ENCODE measurements at regions not wholly inside any gene's neighbourhood (a gene's known extent, or its start where the extent isn't known, plus 50 kb on each side); places are given as distances from the start of the nearest gene placed in this dataset.
A peak's percentile ranks its signal among the peaks of the same experiment; 100 is the strongest.
"Not testable (repeated sequence)": the region's sequence is repeated elsewhere in the genome, so short reads cannot be mapped to it uniquely, and the experiment has no call there.

DNA sequence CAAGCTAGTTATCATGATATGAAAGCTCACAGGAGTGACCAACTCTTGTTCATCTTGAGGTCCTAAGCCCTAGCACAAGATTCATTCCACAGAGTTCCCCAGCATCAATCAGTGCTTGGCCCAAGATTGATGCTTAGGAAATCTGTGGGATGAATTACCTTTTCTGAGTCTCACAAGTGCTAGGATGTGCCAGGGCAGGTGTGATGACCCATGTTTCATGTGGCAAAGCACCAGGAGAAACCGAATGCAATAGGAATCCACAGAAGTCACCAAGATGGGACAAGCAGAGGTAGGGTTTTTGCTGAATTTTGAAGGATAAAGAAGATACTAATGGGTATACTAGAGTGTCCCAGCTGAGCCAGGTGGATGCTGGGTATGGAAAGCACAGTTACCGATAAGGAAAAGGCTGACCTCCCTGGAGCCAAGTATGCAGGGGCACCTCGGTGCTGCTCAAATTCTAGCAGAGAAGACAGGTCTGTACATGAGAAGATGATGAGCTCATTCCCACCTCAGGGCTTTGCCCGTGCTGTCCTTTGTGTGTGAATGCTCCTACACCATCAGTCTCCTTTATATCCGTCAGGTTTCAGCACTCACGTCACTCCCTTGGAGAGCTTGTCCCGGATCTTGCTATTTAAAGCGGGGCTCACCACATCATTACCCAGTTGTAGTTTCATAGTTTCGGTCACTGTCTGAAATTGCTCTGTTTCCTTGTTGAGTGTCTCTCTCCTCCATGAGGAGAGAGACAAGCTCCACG lies 168.9 kb upstream of the TSC22D1 start:
- DNase-seq: no peak

DNA sequence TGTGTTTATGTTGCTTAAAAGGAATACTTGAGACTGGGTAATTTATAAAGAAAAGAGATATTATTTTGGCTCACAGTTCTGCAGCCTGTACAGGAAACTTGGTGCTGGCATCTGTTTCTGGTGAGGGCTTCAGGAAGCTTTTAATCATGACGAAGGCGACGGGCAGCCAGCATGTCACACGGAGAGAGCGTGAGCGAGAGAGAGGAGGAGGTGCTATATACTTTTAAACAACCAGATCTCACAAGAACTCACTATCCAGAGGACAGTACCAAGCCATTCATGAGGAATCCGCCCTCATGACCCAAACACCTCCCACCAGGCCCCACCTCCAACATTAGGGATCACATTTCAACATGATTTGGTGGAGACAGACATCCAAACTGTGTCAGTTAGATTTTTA lies 163.4 kb upstream of the TSC22D1 start:
- no peak for DNase-seq

DNA sequence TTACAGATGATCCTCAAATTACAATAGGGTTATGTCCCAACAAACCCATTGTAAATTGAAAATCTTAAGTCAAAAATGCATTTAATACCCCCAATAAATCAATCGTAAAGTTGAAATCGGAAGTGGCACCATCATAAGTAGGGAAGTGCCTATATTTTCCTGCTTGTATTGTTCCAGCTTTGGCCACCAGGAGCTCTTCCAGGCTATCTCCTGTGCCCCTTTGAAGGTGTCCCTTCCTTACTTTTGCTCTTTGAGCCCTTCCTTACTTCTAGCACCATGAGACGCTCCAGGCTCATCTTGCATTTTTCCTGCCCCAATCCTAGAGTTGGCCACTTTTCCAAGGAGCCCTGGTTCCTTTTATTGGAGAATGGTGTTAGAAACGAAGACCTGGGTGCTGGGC lies 163.0 kb upstream of the TSC22D1 start:
- DNase-seq: no peak

DNA sequence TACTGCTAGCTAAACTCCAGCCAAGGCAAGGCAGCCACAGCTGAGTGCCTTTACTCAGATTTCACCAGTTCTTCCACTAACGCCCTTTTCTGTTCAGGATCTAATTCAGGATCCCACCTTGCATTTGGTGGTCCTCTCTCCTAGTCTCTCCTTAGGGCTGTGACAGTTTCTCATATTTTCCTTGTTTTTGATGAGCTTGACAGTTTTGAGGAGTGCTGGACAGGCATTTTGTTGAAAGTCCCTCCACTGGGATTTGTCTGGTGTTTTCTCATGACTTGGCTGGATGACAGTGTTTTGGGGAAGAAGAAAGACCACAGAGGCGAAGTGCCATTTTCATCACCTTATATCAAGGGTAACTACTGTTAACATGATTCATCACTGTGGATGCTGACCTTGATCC lies 162.3 kb upstream of the TSC22D1 start:
- no peak for DNase-seq

DNA sequence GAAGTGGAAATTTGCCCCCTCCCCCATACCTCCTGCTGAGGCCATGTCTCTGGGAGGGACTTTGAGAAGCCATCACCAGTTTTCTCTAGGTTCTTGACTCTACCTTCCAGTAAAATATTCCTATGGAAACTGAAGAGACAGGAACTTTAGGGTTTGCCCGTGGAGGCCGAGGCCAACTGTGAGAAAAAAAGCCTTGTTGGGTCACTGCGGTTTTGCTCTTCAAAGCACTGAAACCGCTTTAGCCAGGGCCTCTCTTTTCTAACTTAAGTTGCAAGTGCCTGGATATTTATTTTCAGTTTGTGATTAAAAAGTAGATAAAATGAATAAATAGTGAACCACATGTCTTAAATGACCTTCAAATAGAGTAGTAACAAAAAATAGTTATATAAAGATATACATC lies 159.7 kb upstream of the TSC22D1 start:
- no peak for DNase-seq

DNA sequence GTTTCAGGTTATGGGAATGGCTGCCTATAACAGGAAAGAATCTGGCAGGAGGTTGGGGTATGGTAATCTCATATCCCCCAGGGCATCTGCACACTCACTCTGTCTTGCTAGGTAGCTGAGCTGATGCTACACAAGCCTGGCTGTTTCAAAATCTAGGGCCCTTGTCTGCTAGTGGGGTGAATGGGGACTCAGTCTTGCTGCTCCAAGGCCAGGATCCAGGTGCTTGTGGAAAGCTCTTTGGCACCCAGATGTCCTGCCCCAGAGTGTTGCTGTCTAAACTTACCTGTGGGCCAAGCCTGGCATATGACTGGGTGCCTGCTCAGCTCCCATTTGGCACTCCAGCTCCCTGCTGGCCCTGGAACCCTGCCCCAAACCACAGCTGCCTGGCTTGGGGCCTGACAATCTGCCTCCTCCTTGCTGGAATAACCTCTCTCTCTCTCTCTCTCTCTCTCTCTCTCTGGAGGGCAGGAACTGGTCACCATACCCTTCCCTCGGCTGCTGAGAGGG lies 158.1 kb upstream of the TSC22D1 start:
- DNase-seq: no peak

DNA sequence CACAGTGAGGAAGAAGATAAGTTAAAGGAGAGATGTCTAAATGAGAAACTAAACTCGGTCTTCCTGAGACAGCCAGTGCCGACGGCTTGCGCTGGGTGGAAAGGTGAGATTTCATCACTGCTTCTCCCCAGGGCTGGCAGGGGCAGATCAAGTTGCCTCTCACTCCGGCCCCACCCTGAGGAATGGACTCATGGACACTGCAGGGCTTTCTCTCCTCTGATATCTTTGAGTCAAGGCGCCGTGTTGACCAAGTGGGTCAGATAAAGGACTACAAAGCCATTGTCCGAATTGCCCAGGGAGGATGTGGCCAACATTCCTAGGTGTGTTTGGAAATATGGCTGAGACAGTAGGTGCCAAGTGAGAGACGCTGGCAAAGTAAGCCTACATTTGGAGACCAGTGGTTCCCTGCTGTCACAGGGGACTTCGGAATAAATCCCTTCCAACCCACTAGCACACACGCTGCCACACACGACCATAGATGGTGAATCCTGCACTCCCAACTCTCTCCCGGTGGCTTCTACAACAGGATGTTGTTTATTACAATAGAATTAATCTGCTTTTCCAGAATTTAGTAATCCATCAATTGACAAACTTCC lies 156.5 kb upstream of the TSC22D1 start:
- DNase-seq: no peak

DNA sequence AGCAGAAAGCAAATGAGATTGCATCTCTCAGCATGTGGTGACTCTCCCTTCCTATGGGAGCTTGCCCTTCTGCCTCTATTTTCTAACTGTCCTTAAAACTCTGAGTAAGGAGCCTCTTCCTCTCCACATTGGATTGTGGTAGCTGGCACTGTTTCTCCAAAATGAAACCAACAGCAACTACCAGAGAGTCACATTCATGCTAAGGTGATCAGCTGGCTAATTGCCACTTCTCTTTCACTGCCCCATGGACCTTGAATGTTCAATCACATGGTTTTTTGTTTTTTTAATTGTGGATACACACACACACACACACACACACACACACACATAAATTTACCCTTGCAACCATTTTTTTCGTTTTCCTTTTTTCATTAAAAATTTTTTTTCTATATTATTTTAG lies 154.7 kb upstream of the TSC22D1 start:
- no peak for DNase-seq

DNA sequence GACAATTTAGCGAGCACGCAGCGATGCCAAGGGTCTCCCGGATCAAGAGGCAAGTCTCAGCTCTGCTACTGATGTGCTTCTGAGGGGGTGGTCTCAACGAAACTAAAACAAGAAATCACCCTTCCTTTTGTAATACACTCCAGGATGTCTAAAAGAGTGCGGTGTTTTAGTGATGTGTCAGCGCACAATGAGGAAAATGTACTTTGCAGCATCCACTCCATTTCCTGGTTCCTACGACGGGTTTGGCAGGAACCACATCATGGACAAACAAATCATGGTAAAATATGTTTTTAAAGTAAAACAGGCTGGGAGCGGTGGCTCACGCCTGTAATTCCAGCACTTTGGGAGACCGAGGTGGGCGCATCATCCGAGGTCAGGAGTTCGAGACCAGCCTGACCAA lies 154.0 kb upstream of the TSC22D1 start:
- DNase-seq: no peak

DNA sequence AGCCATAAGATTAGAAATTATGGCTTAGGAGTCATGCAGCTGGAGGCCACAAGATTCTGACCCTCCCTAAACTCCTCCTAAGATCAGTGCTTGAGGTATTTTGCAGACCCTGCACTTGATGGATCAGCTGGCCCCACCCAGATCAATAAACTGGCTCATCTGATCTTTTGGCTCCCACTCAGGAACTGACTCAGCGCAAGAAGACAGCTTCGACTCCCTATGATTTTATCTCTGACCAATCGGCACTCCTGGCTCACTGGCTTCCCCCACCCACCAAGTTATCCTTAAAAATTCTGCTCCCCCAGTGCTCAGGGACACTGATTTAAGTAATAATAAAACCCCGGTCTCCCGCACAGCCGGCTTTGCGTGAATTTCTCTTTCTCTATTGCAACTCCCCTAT lies 151.5 kb upstream of the TSC22D1 start:
- DNase-seq: not testable (repeated sequence)

DNA sequence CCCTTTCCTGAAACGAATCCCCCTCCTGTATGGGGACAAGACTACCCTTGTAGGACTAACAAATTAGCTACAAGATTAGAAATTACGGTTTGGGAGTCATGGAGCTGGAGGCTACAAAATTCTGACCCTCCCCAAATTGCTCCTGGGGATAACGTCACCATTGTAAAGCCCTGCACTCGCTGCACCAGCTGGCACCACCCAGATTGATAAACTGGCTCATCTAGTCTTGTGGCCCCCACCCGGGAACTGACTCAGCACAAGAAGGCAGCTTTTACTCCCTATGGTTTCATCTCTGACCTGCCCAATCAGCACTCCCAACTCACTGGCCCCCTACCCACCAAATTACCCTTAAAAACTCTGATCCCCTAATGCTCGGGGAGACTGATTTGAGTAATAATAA lies 150.6 kb upstream of the TSC22D1 start:
- DNase-seq: no peak

DNA sequence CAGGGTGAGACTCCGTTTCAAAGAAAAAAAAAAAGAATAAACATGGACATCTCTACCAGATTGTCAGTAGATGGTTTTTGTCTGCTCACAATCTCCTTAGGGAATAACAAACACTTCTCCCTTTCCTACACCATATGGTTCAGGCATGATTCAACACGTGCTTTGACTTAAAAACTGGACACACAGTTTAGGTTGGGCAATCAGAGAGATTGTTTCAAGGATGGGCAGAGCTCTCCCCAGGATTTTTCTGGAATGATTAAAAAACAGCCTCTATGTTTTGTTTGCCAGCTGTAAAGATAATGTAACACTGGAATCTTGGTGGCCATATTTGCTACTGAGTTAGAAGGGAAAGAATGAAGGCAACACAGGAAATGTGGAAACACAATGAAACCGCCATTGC lies 150.1 kb upstream of the TSC22D1 start:
- no peak for DNase-seq

DNA sequence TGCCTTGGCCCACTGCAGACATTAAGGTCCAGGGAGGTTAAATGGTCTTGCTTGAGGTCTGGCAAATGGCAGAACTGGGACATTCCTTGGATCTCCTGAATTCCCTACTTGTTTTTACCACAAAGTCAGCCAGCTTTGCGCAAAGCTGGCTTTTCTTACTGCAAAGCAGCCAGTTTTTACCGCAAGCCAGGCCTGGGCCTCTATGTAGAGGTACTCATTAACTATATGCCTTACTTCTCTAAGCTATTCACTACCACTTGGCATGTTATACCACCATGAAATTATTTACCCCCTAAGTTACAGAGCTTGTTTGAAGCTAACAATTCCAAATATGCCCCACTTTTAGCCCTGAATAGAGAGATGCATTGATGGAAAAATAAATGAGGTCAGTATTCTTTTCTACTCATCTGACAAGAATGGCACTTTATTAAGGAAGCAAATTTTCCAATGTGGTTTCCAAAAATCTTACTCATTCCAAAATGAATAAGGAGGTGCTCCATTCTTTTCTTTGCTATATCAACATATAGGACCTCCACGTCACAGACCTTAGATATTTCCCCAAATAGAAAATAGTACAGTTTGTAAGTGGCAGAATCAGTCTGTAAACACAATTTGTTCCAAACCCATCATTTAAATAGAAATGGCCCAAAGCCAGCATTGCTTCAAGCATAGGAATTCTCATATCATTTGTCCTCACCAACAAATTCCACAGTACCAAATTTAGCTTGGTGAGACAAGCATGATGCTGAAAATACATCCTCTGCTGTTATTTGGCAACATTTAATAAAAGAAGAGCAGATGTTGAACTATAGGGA lies 143.9 kb upstream of the TSC22D1 start:
- DNase-seq: no peak

DNA sequence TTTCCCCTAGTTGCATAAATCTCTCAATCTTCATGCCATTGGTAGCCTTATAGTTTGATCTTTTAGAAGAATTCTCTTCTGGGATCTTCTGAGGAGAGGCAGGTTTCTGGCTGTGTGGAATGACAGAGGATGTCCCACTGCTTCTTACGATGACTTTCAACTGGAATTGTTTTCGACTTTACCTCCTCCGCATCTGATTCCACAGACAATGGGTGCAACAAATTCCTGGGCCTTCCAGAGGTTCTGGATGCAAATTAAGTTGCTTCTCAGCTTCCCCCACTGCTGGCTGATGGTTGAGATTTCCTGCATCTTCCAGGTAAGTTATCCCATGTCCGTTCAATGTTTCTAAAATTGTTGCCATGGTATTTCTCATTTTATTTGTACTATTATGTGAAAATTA lies 142.3 kb upstream of the TSC22D1 start:
- DNase-seq: no peak

DNA sequence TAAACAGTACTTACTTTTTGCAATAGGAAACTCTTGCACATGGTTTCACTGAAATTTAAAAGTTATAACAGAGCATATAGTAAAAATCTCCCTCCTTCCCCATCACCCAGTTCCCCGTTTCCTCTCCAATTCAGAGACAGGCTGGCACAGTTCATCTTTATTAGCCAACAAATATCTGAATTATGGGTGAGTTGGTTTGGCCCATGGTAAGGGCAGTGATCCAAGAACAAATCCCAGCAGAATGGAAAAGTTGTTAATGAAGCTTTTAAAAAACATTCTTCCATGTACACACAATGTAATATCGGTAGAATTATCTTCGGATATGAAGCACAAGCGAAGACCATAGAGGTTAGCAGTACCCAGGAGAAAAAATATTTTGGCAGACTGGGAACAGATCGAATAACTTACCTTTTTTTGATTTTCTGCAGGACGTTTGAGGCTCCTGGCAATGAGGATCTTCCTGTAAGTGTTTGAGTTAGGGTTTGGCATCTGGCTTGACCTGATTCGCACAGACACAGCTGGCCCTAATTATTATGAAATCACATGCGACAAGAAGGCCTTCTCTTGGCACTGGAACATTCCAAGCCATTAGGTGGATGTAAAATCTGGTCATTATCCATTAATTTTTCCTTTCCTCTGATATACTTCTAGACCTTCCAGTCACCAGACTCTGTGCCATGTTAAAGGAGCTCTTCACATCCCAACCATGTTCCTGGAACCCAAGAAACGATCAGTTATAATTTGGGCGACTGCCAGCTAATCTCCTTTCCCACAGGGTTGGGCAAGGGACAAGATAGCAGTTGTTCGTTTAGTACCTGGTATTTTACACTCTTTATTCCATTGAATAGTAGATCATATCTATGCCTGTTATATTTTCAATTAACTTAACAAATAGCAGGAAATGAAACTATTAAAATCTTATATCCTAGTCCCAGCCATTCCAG lies 139.4 kb upstream of the TSC22D1 start:
- DNase-seq: no peak

DNA sequence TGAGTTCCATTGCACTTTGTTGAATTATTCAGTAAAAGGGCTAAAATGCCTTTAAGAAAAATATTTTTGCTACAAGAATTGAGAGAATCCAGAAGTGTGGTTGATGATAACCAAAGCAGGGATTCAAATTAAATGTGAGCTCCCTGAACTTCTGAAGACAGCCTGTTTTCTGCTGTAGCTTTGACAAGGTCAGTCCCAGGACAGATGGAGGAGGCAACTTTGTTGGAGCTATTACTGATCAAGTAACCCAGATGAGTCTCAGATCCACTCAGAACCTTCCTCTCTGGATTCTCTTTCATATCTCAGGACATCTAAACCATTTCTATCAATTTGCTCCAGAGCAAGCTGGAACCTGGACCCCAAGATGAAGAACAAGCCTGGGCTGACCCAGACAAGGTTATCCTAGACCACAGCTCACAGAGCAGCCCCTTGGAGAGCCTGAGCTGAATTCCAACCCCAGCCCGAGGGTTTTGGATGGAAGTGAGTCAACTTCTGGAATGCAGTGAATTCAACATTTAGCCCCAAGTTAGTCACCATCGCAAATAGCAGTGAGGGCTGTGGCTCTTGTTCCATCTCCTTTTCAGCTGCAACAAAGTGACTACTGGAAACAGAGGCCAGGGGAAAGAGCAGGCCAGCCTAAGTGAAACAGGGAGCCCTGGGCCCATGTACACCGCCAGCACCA lies 137.8 kb upstream of the TSC22D1 start:
- no peak for DNase-seq

DNA sequence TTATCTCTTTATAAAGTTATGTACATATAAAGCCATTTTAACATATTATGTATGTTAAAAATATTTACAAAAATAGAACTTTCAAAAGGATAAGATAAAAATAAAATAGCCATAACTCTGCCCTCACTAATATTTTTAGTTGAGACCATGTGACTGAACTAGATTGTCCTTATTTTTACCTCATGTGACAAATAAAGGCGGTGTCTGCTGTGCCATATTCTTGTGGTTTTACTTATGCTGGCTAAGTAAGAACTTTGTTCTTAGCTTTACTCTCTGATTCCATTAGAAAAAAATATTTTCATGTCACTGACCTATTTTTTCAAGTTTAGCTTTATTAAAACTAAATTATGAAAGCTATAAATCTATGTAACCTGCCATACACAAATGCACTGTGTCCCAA lies 135.6 kb upstream of the TSC22D1 start:
- no peak for DNase-seq

DNA sequence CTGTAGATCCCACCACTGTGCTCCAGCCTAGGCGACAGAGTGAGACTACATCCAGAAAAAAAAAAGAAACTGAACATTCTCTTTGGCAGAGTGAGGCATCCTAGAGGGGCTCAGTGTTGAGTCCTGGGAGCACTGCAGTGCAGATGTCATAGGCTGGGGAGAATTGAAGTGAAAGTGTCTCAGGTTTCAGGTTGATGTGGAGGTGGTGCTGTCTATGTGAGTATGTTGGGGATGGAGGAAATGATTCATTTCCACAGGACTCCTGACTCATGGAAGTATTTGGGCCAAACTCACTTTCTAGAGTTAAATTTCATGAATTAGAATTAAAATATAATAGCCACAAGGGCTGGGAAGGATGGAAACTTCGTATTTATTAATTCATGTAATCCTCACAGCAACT lies 134.4 kb upstream of the TSC22D1 start:
- peak; percentile 25 to 44 for DNase-seq

DNA sequence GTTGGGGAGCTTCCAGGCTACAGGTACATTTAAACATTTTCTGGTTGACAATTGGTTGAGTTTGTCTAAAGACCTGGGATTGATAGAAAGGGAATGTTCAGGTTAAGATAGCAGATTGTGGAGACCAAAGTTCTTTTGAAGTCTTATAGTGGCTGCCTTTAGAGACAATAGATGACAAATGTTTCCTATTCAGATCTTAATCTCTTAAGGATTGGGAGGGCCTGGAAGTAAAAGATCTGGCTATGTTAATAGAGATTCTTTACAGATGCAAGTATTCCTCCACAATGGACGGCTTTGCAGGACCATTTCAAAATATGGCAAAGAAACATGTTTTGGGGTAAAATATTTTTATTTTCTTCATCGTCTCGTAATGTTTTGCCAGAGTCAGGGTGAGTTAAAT lies 128.7 kb upstream of the TSC22D1 start:
- DNase-seq: not testable (repeated sequence)

DNA sequence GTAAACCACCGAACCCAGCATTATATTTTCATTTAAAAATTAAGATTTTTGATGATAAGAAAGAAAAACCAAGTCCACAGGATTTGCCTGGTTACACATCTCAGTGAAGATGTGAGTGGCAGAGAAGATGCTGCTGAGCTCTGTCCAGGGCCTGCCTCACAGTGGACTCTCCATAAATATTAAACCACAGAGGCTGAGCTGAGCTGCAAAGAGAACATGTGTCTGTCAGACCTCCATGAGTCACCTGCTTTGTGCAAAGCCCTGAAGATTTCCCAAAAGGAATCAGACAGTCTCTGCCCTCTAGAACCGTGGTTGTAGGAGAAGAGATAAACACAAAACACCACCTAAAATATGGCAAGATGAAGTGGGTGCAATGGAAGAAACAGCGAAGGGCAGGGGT lies 127.2 kb upstream of the TSC22D1 start:
- DNase-seq: no peak

DNA sequence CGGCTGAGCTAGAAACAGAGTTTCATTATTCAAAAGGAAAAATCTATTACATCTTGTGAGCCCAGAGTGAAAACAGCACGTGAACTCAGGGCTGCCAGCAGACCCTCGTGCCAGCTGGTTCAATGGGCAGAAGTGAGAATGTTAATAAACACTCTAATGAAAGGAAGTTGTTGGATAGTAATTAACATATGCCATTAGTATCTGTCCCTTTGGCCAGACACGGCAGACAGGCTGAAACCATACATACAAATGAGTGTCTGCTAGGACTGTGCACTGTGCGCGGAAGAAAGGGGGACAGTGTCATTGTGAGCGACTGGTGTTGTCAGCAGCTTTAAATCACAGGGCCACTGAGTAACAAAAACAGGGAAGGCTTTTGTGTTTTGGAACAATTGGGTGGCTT lies 121.9 kb upstream of the TSC22D1 start:
- DNase-seq: no peak

DNA sequence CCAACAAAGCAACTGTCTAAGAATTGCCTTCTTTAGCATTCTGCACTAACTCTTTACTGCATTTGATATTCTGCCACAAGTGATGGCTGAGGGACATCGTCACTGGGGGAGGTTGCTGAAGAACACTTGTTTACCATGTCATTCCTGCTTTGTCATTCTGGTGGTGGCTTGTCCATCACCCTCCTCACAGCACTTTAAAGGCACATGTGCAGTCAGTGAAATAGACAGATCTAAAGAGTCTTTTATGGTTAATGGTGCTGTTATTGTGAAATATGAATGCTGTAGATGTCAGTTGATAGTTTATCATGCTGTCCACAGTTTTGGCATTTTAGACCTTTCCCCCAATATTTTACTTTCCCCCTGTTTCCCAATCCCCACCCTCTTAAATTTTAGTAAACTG lies 120.9 kb upstream of the TSC22D1 start:
- no peak for DNase-seq
